ENCODE measurements at regions not wholly inside any gene's neighbourhood (a gene's known extent, or its start where the extent isn't known, plus 50 kb on each side); places are given as distances from the start of the nearest gene placed in this dataset.
"Not testable (repeated sequence)": the region's sequence is repeated elsewhere in the genome, so short reads cannot be mapped to it uniquely, and the experiment has no call there.

DNA sequence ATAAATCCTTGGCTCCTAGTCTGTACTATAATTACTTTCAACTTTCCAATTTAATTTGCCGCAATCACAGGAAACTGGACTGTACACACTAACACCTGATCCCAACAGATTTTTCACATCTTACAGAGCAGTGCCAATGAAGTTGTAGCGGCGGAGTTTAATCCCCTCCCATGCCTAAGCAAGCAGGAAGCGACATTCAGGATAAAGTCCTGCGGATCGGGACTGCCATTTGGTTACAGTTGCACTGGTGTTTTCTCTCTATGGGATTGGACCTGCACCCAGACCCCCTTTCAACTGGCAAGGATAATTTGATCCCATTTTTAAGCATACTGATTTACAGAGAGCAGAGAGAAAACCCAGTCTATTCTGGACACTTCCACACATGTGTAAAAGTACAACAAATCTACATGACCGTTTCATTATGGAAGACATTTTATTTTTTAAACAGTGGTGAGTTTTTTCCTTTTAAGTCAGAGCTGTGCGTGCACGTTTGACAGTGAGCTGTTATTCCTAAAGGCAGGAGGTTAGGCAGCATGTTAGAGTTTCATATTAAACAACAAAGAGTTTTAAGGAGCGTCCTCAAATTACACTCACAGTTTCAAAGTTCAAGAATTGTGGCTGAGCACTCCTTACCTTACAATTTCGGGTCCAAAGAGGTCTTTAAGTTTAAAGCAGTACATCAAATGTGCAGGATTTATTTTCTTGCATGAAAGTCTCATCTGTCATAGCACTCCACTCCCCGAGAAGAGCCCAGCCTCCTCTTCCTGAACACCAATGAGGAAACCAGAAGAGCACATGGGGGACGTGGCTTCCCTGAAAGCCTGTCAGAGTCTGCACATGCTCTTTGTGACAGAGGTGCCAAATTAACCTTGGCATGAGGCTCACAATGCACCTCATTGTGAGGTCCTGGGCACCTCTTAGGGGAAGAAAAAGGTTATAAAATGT lies 141.6 kb upstream of the RFC3 start:
- peak; percentile 54 for DNase-seq

DNA sequence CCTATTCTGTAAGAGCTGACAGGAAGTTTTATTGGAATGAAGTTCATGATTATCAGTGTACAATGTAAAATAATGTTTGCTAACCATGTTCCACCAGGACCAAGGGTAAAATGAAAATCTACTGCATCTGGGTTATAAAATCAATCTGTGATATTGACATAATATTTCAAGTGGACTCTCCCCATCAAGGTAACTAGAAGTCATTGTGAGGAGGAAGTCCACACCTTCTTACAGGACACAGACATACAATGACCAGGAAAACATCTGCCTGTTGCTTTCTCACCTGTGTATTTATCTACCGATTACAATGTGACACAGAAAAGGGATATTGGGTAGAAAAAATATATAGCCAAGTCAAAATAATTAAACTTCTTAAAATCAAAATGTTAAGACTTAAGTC lies 140.7 kb upstream of the RFC3 start:
- DNase-seq, result no peak

DNA sequence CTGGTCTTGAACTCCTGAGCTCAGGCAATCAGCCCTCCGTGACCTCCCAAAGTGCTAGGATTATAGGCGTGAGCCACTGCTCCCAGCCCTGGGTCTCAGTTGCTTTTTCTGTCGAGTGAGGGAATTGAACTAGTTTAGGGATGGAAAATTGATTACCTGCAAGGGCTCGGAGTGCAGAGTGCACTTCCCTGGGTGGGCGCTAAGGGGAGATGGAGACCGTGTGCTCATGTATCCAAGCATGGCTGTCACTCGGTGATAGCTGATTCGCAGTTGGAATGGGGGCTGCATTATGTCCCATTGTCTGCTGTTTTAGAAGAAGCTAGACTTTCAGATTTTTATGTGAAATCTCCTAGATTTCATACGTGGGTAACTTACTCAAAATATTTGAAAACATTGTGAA lies 139.9 kb upstream of the RFC3 start:
- DNase-seq, result no peak

DNA sequence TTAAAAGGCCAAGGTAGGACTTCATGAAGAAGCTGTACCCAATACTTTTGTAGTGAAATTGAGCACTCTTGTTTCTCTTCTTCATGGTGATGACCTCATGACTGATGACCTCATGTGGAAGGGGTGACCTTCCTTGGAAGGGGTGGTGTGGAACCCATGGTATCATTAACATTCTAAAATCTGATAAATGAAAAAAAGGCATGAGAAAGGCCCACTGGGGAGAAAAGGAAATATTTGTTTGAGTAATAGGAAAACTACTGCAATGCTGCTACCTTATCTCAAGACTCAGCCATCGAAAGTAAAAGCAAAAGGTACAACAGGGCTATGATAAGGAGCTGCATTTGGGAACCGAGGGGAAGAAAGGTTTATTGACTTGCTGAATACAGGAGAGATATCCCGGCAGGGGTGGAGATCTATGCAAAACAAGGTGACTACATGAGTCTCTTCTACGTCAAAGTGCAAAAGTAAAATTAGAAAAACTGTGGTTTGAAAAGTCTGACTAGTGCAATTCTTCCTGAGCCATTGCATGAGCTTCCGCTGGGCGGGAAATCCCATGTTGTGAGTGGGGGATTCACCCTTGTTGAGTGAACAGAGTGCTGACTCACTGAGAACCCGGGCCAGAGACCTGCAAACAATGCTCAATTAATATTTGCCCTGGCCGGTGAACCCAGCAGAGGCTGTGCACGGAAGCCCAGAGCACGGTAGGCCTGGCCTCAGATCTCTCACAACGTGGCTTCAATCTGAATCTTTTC lies 138.9 kb upstream of the RFC3 start:
- DNase-seq, result no peak

DNA sequence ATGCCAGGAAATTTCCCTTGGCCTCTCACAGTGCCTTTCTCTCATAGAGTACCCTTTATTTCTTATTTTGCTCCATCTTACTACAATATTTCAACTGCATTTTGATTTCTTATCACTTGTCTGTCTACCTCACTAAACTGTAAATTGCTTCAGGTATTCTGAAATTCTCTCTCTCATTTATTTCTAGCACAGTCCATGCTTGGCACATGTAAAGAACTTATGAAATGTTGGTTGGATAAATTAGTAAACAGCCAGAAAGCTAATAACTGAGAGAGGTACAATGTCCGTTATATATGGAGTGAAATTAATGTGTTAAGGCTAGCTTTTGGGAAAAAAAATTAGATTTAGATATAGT lies 138.3 kb upstream of the RFC3 start:
- DNase-seq, result no peak

DNA sequence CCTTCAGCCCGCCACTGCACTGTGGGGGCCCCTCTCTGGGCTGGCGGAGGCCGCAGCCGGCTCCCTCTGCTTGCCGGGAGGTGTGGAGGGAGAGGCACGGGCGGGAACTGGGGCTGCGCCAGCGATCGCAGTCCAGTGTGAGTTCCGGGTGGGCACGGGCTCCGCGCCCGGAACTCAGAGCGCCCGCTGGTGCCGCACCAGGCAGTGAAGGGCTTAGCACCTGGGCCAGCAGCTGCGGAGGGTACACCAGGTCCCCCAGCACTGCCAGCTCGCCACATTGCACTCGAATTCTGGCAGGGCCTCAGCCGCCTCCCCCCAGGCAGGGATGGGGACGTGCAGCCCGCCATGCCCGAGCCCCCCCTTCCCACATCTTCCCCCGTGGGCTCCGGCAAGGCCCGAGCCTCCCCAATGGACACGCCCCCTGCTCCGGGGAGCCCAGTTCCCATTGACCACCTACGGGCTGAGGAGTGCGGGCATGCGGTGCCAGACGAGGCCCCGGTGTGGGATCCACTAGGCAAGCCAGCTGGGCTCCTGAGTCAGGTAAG lies 135.9 kb upstream of the RFC3 start:
- no peak for DNase-seq

DNA sequence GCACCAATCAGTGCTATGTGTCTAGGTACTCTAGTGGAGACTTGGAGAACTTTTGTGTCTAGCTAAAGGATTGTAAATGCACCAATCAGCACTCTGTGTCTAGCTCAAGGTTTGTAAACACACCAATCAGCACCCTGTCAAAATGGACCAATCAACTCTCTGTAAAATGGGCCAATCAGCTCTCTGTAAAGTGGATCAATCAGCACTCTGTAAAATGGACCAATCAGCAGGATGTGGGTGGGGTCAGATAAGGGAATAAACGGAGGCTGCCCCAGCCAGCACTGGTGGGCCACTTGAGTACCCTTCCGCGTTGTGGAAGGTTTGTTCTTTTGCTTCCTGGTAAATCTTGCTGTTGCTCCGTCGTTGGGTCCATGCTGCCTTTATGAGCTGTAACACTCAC lies 135.3 kb upstream of the RFC3 start:
- DNase-seq, result not testable (repeated sequence)

DNA sequence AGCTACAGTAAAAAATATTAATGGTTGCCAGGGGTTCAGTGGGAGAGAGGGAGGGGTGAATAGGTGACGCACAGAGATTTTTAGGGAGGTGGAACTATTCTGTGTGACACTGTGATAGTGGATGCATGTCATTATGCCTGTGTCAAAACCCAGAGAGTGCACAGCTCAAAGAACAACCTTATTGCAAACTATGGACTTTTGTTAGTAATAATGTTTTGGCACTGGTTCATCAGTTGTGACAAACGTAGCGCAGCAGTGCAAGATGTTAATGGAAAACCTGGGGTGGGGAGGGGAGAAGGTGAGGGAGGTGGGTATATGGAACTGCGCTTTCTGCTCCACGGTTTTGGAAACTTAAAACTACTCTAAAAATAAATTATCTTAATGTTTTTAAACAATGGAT lies 134.6 kb upstream of the RFC3 start:
- DNase-seq, result no peak

DNA sequence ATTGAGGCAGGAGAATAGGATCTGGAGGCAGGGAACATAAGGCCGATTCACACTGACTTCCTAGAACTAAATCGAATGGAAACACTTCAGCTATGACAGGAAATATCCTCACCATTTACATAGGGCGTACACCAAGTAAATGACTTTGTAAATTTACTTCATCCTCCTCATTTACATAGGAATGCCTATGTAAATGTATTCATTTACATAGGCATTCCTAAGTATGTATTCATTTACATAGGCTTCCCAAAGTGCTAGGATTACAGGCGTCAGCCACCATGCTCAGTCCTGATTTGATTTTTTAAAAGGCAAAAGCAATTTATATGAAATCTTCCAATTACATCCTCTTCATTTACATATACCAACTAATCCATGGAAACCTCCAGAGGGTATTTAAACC lies 133.1 kb upstream of the RFC3 start:
- DNase-seq, result no peak

DNA sequence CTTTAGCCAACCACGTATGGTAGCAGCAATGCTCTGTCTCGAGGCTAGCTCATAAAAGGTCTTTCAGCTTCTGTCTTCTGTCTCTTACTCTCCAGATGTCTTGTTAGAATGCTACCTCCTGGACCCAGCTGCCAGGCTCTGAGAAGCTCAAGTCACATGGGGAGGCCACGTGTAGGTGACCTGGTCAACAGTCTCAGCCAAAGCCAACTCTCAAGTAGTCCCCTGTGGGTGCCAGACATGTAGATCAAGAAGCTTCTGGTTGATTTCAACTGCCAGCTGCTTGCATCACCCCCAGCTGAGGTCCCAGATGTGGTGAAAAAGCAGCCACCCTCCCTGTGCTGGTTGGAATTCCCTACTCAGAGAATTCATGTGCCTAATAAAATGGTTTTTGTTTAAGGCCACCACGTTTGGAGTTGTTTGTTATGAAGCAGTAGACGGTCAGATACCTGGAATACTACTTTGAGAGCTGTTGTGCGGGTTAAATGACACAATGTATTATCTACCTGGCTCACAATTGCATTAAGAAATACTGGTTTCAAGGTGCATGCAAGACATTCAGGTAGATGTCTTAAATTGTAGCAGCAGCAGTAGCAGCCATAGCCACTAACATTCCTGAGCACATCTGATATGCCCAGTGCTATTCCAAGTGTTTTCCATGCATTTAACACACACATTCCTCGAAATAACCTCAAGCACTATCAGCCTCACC lies 131.0 kb upstream of the RFC3 start:
- no peak for DNase-seq

DNA sequence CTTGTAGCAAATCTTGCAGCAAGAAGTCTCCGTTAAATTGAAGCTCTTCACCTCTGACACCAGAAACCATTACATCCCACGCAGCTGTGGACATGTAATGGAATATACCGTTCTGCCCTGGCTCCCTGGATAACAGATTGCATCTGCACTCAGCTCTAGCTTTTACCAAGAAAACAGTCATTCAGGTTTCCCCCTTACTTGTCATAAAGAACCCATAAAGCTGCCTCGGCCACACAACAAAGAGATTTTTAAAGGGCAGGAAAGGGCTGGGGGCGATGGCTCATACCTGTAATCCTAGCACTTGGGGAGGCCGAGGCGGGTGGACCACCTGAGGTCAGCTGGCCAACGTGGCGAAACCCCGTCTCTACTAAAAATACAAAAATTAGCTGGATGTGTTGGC lies 127.6 kb upstream of the RFC3 start:
- DNase-seq, result no peak

DNA sequence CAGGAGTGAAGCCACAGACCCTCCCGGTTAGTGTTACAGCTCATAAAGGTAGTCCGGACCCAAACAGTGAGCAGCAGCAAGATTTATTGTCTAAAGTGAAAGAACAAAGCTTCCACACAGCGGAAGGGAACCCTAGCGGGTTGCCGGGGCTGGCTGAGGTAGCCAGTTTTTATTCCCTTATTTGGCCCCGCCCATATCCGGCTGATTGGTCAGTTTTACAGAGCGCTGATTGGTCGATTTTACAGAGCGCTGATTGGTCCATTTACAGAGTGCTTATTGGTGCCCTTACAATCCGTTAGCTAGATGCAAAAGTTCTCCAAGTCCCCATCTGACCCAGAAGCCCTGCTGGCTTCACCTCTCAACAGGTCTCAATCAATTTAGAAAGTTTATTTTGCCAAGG lies 126.0 kb upstream of the RFC3 start:
- no peak for DNase-seq

DNA sequence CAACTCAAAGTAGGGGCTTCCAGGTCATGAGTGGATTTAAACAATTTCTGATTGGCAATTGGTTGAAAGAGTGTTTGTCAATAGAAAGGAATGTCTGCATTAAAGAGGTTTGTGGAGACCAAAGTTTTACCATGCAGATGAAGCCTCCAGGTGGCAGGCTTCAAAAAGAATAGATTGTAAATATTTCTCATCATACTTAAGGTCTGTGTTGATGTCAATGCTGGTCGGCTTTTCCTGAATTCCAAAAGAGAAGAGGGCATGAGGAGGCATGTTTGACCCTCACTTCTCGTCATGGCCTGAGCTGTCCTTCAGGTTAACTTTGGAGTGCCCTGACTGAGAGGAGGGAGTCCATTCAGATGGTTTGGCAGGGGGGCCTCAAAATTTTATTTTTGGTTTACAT lies 125.4 kb upstream of the RFC3 start:
- DNase-seq, result no peak

DNA sequence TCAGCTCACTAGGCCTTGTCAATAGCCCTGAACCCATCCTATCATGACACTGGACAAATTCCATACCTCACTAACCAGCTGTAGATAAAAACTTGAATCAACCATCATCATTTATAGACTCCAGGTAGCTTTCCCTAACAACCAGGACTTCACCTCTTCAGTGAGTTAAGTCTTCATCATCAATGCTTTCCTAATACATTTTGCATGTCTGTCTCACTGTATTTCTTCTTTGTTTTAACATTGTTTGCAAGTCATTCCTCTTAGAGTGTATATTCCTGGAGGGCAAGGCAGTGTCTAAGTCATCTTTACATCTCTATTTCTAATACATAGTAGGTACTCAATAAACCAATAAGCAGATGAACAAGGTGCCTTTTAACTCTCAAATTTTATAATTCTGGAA lies 123.4 kb upstream of the RFC3 start:
- DNase-seq, result no peak

DNA sequence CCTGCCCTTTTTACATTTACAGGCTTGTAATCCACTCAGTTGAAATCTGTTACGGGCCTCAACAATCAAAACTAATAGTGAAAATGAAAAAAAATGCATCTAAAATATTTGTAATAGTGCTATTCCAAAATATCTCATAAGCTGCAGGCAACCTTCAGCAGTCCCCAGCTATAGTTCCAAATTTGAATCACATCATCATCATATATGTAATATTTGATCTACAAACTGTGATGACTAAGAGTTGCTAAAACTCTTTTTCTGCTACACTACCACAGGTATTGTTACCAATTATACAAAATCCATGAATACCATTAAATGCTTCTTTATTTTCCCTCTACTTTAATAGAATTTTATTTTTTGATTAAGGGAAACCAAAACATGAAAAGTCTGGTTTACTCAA lies 121.4 kb upstream of the RFC3 start:
- DNase-seq, result no peak

DNA sequence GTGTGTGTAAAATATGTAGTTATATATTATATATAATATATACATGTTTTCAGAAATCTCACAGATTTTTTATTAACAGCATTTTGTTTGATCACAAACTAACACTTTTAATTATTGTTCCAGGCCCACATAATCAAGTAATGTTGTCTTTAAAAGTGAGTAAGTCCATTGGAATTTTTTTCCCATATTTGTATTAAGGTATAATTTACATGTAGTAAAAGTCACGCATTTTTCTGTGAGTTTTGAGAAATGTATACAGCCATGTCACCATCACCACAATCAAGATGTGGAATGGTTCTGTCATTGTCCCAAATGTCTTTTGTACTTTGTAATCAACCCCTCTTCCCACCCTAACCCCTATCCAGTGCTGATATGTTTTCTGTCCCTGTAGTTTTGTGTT lies 120.0 kb upstream of the RFC3 start:
- DNase-seq, result no peak

DNA sequence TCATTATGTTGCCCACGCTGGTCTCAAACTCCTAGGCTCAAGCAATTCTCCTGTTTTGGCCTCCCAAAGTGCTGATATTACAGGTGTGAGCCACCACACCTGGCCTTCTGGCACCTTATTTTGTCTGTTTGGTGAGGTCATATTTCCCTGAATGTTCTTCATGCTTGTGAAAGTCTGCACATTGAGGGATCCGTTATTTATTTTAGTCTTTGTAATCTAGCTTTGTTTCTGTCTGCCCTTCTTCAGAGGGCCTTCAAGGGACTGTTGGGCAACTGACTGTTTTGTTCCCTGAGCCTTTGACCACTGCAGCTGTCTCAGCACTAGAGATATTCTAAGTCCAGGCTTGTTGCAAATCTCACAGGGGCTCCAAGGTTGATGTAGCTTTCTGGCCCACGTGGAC lies 110.5 kb upstream of the RFC3 start:
- DNase-seq, result no peak

DNA sequence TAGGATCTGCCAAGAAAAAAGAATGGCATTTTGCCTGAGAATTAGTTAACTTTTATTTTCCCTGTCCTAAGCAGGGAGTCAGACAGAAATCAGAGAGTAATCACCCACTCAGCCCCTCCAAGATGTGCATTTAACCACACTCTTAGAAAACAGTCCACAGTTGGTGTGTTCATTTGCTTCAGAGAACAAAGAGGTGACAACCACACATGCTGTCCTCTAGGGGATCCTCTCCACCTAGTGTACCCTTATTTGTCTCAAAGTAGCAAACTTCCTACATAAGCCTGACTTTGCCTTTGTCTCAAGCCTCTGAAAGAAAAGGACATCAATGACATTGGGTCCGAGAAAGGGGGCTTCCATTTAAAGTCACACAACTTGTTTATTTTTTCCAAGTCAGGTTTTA lies 107.0 kb upstream of the RFC3 start:
- no peak for DNase-seq

DNA sequence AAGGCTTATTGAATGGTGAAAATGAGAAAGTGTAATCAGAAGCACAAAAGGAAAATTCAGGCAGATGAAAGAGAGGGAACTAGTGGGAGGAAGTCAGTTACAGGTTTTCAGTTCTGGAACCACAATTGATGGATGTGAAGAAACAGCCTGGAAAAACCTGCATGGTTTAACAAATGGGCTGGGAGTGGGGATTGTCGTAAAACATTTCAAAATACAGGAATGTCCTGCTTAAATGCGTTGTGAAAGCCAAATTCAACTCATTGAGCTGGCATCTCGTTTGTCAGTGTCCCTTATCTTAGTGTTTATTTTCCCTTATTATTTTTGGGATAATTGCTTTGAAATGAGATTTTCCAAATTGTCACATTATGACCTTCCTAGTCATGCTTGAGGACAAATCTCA lies 106.5 kb upstream of the RFC3 start:
- DNase-seq, result no peak

DNA sequence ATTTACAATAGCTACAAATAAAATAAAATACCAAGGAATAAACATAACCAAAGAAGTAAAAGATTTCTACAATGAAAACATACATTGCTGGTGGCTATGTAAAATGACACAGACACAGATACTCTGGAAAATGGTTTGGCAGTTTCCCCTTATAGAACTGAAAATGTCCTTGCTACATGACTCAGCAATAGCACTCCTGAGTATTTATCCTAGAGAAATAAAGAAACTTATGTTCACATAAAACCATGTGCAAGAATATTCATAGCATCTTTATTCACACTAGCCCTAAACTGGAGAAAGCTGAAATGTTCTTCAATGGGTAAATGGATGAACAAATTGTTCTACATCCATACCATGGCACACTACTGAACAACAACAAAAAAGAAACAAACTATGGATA lies 100.2 kb upstream of the RFC3 start:
- no peak for DNase-seq

DNA sequence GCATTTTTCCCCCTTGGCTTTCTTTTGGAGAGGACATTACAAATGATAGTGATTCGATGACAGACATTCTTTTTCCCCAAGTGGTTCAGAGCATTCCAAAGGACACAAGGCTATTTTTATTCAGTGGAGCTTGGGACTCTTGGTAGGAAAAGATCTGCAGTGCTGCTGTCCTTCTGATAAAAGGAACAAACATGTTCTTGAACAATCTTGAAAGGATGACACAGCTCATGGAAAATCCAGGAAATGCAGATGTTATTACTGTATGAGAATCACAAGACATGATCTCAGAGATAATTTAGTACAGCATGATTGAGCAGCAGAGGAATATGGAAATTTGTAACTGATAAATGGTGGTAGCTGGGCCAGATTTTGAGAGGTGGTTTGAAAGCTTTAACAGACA lies 96.2 kb upstream of the RFC3 start:
- no peak for DNase-seq

DNA sequence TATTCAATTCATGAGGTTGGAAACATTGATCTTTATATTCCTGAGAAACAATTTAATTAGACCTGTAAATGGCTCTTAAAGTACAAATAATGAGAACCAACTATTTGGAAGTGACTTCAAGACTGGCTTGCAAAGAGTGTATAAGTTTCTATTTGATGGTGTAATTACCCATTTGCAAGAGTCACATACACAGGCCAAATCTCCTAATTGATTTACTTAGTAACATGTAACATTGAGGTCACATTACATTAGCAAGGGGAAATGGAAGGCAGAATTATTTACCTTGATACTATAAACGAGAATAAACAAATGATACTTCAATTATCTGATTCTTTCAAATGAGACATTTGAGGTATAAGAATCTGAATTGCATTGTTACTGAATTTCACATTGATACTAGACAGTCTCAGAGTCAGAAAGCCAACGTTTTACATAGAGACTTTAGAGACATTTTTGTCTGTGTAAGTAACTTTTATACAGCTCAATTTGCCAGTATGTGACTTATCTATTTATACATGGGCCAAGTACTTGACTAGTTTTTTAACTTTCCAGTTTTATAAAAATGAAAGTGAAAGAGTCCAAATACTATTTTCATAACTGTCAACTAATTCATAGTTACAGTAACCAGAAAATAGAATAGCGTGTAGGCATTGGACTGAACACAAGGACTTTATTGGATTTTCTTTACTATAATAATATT lies 95.6 kb upstream of the RFC3 start:
- DNase-seq, result no peak

DNA sequence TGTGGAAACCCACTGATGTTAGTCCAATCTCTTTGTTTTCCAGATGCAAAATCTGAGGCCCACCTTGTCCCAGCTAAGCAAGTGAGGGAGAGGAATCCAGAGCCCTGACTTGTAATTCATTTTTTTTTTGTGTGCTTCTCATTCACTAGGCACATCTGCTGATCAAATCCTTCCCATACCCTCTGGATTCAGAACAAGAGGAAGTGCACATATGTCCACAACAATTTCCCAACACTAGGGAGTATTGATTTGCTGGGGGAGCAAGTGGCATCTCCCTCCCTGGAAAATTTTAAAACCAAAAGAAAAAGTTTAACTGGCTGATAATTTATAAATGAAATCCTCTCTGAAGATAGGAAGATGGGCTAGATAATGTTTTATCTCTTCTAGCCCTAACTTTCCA lies 94.6 kb upstream of the RFC3 start:
- DNase-seq, result no peak
